Pons (tissue), 1 donor: ENCODE measurements at regions not wholly inside any gene's neighbourhood (a gene's known extent, or its start where the extent isn't known, plus 50 kb on each side); places are given as distances from the start of the nearest gene placed in this dataset.
"Not testable (repeated sequence)": the region's sequence is repeated elsewhere in the genome, so short reads cannot be mapped to it uniquely, and the experiment has no call there.

Source experiments
- DNase-seq: peaks from one replicate; pipeline ENCODE4 v3.0.0-alpha.2; 2016; ENCODE audit warnings: low spot score

DNA sequence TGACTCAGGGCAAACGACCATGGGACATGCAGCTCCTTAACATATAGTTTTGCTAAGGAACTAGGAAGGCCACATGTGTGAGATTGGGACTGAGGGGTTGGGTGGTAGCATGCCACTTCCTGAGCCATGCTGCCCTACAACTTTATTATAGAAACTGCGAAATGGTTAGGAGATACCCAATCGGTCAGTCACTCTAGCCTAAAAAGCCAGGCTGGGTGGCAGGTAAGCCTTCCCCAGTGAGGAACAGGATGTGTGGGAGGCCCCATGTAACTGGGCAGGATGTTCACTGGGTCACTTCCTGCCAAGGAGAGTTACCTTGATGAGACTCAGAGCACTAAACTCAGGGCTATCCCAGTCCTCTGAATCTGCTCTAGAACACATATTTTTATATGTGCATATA lies 123.5 kb downstream of the MAP3K7 start:
- no peak for DNase-seq

DNA sequence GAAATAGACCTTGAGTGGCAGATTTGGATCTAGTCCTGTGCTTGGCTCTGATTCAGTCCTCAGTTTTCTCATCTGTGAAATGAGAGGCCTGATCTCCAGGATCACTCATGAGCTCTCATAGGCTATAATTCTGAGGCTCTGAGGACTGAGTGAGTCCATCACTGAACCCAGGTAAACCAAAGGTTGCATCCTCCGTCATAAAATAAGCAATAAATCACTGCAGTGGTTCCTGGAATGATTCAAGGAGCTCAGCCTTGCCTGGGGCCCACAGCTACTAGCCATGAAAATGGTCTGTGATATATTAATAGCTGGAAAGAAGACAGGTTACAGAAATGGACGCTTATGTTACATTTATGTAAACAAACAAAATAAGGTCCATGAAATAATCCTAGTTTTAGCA lies 124.8 kb downstream of the MAP3K7 start:
- DNase-seq: no peak

DNA sequence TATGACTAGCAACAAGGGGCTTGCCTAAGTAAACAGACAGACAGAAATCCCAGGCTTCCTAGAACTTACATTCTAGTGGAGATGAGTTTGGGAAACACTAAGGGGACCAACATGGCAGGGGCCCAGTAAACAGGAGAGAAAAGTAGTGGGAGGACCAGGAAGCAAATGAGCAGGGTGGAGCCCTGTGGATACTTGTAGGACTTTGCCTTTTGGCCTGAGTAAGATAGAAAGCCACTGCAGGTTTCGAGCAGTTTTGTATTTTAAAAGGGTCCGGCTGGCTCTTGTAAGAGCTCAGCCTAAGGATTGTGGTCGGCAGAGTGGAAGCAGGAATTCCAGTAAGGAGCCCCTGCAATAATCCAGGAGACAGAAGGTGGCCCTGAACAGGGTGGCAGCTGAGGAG lies 125.5 kb downstream of the MAP3K7 start:
- no peak for DNase-seq

DNA sequence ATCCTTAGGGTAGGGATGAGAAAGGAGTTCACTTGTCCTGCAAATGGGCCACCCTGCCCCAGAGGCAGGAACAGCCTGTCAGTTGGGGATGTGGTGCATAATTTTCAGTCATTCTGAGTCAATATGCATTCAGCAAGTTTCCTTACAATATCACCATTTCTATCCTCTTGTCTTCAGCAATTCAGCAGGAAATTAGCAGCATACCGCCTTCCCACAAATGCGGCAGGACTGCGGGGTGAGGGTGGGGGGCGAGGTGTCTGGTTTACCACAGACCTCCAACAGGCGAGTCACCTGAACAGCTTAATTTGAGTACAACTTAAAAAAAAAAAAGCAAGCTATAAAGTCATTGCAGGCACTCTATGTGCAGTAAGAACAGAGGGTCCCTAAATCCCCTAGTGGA lies 126.8 kb downstream of the MAP3K7 start:
- DNase-seq: no peak

DNA sequence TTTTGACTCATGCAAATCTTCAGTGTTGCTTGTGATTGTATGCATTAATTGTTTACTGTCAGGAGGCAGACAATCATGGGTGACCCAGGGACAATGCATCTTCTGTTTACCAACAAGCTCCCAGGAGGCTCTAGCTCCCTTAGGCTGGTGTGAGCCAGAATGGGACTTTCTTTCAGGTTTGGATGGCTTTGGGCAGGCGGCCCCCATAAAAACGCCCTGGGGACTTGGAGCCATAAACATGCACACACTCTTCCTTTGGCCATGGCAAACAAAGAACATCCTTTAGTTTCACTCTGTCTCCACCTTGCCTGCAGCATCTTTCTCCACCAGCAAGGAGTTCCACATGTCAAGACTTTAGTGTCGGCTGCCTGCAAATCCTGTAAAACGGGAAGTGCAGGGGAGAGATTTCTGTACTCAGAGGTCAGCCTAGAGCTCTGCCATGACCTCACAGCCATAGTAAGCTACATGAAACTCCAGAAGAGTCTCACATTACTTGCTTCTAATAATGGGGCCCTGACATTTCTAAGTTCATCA lies 127.6 kb downstream of the MAP3K7 start:
- no peak for DNase-seq

DNA sequence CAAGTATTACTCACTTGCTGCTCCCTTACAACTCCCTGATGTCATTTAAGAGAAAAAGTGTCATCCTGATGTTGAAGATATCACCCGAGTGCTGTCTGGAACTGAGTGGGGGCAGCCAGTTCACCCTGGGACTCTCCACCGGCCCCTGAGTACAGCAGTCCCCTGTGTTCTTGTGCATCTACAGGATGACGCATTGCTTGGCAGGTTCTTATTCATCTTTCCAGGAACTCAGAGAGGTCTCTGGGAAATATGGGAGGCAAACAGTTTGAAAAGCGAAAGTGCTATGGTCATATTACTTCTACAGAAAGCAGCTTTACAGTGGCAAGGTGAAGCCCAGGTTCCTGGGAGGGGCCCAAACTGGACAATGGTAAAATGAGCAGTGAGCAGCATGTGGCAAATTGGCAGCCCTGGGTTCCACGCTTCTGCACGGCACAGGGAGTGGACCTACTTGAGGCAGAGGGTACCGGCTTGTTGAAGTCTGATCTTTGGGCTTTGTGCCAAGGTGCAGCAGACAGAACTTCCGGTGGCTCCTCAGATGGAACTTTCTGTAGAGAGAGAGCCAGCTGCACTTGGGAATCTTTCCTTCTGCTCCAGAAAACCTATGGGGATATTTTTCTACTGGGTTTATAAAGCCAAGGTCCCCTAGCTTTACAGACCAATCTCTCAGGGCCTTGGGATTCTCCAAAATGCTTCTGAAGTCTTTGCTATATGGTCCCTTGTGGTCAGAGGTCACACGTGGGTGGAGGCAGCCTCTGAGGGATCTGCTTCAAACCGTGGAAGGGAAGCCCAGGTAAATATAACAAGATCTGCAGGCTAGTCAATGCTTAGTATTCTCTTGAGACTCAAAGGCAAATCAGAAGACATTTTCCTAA lies 128.3 kb downstream of the MAP3K7 start:
- DNase-seq: no peak

DNA sequence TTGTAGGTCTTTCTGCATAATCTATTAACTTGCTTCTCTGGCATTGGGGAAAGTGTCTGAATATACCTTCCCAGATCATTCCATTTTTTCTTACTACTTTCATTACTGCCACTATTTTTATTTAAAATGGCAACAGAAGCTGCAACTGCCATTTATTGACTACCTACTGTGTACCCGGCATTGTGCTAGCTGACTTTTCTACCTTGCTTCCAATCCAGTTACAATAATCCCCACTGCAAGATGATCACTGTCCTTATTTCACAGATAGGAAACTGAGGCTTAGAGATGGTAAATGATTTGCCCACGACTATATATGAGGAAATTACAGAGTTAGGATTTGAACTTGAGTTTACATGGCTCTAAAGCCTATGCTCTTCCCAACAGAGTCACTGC lies 129.0 kb downstream of the MAP3K7 start:
- DNase-seq: no peak

DNA sequence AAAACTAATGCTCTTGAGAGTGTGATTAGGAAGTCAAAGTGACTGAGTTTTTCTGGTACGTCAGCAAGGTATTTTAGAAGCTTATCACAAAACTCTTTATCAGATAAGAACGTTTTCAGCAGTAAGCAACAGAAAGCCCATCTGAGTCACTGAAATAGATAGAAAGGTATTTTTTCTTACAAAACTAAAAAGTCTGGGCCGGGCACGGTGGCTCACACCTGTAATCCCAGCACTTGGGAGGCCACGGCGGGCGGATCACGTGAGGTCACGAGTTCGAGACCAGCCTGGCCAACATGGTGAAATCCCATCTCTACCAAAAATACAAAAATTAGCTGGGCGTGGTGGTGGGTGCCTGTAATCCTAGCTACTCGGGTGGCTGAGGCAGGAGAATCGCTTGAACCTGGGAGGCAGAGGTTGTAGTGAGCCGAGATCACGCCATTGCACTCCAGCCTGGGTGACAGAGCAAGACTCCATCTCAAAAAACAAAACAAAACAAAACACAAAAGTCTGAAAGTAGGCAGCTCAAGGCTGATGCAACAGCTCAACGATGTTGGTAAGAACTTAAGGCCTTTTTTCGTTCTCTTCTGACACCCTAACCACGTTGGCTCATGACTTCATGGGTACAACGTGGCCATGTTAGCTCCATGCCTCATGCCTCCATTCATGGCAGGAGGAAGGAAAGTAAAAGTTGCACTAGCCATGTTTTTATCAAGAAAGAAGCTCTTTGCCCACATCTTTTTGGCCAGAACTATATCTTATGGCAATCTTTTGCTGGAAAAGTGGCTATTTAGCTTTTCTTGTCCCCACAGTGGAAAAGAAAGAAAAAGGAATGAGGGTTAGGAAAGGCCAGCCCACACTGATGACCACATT lies 129.6 kb downstream of the MAP3K7 start:
- not testable (repeated sequence) for DNase-seq

DNA sequence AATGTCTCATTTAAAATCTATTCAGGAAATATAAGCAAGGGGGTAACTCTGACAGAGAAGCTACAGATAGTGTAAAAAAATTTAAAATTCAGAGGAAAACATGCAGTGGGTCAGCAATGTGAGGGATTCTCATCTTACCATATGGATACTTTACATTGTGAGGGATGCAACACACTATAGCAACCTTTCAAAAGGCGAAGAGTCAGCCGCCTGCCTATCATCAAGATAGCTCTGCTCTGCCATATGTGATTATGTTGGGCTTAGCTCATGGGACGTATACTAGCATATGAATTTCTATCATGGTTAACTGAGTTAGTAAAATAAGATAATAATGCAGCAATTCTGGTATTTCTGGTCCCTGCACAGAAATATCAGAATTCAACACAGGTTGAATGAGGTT lies 130.9 kb downstream of the MAP3K7 start:
- DNase-seq: no peak

DNA sequence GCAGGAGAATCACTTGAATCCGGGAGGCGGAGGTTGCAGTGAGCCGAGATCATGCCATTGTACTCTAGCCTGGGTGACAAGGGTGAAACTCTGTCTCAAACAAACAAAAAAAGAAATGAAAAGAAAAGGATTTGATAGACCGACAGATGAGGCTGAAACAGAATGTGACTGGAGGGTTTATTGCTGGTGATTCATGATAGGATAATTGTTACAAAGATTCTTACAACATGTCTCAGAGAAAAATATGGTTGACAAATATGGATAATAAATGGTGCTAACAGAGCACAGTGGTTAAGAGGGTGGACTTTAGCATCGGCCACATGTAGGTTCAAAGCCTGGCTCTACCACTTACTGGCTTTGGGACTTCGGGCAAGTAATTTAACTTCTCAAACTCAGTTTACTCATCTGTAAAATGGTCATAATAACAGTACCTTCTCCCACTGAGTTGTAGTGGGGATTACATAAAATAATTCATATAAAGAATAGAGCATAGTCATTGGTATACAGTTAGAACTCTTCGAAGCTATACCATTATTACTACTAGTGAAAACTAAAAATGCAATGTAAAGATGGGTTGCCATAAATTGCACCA lies 131.9 kb downstream of the MAP3K7 start:
- no peak for DNase-seq

DNA sequence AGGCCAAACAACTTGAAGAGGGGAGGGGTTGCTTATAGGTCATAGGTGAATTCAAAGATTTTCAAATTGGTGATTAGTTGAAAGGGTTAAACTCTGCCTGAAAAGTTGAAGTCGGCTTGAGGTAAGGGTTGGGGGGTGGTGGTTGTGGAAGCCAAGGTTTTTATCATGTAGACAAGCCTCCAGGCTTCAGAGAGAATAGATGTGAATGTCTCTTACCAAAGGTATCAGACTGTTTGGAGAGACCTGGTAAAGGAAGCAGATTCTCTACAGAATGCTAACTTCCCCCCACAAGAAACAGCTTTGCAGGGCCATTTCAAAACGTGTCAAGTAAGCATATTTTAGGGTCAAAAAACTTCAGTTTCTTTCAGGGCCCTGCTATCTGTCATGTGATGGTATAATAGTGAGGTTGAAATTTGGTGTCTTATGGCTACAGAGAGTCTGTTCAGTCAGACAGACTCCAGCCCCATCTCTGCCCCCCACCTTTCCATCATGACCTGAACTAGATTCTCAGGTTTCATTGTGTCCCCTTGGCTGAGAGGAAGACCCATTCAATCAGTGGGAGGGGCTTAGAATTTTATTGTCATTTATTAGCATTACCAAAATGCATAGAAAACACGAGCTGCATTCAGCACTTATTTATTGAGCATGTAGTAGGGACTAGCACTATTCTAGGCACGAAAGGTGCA lies 136.5 kb downstream of the MAP3K7 start:
- no peak for DNase-seq

DNA sequence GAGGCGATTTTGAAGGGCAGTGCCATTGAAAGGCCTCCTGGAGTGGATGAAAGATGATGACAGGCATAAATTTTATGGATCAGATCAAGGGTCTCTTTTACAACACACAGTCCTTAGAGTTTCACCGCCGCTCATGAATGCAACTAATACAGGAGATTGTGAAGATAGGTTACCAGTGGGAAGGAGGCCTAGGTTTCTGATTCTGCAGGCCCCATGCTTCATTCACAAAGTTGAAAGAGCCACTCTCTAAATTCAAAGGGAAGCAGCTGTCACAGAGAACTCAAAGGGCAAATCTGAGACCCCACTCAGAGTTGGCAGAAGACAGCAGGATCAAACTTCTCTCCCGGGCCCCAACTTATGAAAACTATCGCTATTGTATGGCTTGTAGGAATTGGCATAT lies 137.6 kb downstream of the MAP3K7 start:
- no peak for DNase-seq

DNA sequence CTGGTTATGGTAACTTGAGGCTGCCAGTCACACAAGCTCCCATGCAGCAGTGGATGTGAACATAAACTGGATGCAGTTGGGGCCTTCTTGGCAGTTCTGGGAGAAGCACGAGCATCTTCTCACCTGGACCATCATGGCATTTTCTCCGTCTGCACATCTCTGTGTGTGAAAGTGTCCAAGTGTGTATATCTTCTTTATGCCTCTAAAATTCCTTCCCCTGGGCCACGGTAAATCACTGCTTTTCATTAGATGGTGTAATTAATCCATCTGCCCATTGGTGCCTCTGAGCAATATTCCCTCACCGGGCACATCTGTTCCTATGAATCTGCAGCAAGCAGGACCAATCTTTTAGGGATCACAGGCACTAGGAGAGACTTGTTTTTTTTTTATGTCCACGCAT lies 138.0 kb downstream of the MAP3K7 start:
- DNase-seq: no peak

DNA sequence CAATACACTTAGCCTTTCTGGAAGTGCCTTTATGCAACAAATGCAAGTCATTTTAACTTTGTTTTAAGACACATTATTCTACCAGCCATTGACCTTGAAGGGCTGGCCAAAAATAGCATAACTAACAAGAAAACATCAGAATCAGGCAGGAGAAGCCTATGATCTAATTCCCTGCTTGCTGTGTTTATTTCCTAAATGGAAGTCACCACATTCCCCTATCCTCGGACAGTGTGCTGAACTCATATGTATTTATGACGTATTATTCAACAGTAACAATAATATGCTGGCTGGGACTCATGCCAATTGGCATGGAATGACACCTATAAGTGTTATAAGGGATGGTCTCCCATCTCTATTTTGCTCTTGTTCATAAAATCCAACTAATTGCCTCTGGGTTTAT lies 140.7 kb downstream of the MAP3K7 start:
- no peak for DNase-seq

DNA sequence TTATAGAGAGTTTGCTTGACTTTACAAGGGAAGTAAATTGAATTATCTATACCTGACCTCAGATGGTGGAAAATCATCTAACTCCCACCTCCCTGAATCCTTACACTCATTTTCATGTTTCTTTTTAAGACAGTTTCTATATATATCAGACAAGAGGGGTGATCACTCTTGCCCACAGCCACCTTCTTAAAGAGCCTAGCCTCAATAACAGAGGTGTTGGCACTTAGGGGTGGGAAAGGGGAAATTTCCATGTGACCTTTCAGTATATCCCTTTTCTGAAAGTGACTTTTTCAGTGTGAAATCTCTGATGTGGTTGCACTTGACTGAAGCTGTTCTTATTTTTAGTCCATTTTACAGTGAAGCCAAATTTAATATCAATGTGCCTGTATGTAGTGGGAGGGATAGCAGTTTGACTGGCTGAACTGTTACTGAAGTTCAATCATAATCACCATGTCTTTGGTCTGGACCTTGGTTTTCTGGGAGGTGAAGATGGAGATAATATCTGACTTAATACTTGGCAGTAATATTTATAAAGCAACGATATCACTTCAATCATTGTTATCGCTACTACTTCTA lies 141.3 kb downstream of the MAP3K7 start:
- no peak for DNase-seq

DNA sequence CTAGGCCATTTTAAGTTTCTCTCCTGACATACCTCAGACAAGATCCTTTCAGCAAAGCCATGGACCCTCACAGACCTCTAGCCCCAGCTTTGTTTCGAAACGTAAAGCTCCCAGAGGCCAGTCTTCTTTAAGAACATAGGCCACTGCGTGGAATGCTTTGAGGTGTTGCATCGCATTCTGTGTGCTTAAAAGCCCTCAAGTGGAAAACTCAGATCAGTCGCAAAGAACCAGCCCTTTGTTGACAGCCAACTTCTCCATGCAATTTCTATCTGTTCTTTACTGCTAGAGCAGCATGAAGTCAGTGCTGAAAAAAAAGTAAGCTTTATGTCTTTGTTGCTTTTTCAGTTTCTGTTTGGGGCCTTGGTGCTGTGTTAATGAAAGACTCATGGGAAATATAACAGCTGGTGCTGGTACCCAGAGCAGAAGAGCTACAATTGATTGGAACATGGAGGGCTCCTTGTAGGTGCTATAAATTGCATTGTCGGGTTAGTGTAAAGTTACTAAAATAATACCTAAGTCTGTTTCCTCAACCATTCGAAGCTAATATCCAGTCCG lies 142.6 kb downstream of the MAP3K7 start:
- no peak for DNase-seq

DNA sequence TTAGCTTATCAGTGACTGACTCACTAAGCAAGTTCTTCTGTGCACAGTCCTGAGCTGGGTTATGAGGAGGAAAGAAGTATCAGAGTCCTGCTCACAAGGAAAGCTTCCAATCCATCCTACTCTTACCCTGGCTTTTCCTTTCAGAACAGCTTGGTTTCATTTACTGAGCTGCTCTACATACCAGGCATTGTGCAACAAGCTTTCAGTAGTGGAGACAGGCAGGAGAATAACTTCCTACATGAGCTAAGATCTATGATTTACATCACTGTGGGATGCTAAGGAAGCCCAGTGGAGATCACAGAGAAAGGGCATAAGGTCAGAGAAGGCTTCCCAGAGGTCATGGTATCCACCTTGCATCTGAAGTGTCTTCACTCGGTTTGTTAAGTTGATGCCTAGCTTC lies 144.5 kb downstream of the MAP3K7 start:
- DNase-seq: no peak

DNA sequence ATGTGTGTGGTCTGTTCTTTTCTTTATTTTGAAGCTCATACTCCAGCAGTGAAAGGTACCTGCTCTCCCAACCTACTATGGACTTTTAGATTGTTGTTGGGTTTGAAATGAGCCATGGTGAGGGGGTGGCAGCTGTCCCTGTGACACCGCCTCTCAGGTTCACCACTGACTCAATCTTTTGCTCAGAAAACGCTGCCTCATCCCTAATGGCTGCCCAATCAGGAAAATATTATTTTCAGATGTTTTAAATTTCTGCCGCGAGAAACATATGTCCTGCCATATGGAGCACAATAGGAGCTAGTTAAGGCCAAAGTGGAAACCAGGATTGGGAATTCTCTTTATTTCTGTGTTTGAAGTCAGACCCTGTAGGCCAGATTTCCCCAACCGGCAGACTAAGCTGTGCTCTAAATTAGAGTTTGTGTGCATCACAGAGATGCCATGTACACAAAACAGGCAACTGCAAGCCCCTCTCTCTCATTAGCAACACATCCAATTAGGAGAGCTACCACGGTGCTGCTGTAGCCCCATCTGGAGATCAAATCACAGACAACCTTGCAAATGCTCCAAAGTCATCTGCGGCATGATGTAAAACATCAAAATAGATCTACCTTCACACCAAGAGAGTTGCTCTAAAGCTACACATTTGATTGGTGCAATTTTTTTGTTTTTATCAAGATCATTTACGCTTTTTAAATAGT lies 144.1 kb upstream of the BACH2 start:
- DNase-seq: no peak

DNA sequence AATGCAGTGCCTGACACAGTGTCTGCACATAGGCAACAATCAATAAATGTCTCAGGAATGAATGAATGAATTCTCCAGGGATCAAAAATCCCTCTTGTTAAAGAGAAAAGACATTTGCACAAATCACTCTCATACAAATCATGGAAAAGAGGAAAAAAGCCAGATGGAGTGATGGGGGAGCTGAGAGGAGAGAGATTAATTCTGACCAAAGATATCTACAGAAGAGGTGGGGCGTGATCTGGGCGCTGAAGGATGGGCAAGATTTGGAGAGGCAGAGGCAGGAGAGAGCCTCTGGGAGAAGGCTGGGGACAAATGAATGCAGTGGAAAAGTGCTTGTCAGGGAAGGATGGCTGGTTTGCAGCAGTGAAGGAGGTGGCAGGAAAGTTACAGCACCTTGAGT lies 142.9 kb upstream of the BACH2 start:
- no peak for DNase-seq

DNA sequence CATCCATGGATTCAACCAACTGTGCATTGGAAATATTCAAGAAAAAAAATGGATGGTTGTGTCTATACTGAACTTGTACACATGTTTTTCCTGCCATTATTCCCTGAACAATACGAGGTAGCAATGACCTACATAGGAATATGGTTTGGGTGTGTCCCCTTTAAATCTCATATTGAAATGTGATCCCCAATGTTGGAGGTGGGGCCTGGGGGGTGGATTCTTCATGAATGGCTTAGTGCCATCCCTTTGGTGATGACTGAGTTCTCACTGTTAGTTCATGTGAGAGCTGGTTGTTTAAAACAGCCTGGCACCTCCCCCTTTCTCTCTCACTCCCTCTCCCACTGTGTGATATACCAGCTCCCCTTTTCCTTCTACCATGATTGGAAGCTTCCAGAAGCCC lies 139.8 kb upstream of the BACH2 start:
- DNase-seq: no peak
